ENCODE measurements at regions not wholly inside any gene's neighbourhood (a gene's known extent, or its start where the extent isn't known, plus 50 kb on each side); places are given as distances from the start of the nearest gene placed in this dataset.

GRCh38 chr11:109934151-109934550 is 159.0 kb upstream of the ZC3H12C start:
- TF ChIP-seq, protein P1, sequence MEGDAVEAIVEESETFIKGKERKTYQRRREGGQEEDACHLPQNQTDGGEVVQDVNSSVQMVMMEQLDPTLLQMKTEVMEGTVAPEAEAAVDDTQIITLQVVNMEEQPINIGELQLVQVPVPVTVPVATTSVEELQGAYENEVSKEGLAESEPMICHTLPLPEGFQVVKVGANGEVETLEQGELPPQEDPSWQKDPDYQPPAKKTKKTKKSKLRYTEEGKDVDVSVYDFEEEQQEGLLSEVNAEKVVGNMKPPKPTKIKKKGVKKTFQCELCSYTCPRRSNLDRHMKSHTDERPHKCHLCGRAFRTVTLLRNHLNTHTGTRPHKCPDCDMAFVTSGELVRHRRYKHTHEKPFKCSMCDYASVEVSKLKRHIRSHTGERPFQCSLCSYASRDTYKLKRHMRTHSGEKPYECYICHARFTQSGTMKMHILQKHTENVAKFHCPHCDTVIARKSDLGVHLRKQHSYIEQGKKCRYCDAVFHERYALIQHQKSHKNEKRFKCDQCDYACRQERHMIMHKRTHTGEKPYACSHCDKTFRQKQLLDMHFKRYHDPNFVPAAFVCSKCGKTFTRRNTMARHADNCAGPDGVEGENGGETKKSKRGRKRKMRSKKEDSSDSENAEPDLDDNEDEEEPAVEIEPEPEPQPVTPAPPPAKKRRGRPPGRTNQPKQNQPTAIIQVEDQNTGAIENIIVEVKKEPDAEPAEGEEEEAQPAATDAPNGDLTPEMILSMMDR (IDR thresholded peaks at IDR 0.05): no peak
- TF ChIP-seq REST (IDR thresholded peaks at IDR 0.05; ENCODE audit: insufficient read depth in 1 of 2, low read depth in 2 of 2, low read length in 1 of 2) (no peak), POLR2AphosphoS5 (IDR thresholded peaks at IDR 0.05; ENCODE audit: low read depth, low read length) (no peak)

All from Panc1 (cell line).